Endodermal cell (in vitro differentiated cells): ENCODE measurements at regions not wholly inside any gene's neighbourhood (a gene's known extent, or its start where the extent isn't known, plus 50 kb on each side); places are given as distances from the start of the nearest gene placed in this dataset.
"Not testable (repeated sequence)": the region's sequence is repeated elsewhere in the genome, so short reads cannot be mapped to it uniquely, and the experiment has no call there.

ENCODE experiments used
- DNase-seq: peaks from one replicate; pipeline ENCODE4 v3.0.0-alpha.2; 2017
- H3K27ac ChIP-seq: 2 replicates; pipeline ENCODE4 v1.5.1; 2013; ENCODE audit warnings: mild to moderate bottlenecking, low read depth, low read length, moderate library complexity
- H3K27me3 ChIP-seq: 2 replicates; pipeline ENCODE4 v1.6.1; 2013; ENCODE audit warnings: mild to moderate bottlenecking, low read length, moderate library complexity; ENCODE audit not compliant: insufficient read depth, control insufficient read depth, poor library complexity, severe bottlenecking
- H3K36me3 ChIP-seq: 2 replicates; pipeline ENCODE4 v1.7.0; 2013; ENCODE audit warnings: mild to moderate bottlenecking, low read length, moderate library complexity; ENCODE audit not compliant: control insufficient read depth, insufficient read depth
- H3K4me1 ChIP-seq: one replicate; pipeline ENCODE4 v1.7.0; 2013; ENCODE audit warnings: low read length; ENCODE audit not compliant: control insufficient read depth, insufficient read depth
- H3K4me3 ChIP-seq: 2 replicates; pipeline ENCODE4 v1.5.1; 2013; ENCODE audit warnings: mild to moderate bottlenecking, low read length, moderate library complexity
- H3K9ac ChIP-seq: 2 replicates; pipeline ENCODE4 v1.6.1; 2013; ENCODE audit warnings: mild to moderate bottlenecking, low read length, moderate library complexity; ENCODE audit not compliant: poor library complexity, severe bottlenecking; ENCODE audit errors: extremely low read depth
- H3K9me3 ChIP-seq: 2 replicates; pipeline ENCODE4 v1.6.1; 2013; ENCODE audit warnings: mild to moderate bottlenecking, low read length, moderate library complexity; ENCODE audit not compliant: control insufficient read depth
- H3K27ac Mint-ChIP-seq: 2 replicates; pipeline ENCODE4 v1.8.0; 2020; ENCODE audit warnings: mixed read lengths
- H3K27me3 Mint-ChIP-seq: 2 replicates; pipeline ENCODE4 v1.8.0; 2021; ENCODE audit warnings: mild to moderate bottlenecking, mixed read lengths; ENCODE audit not compliant: insufficient read depth
- H3K36me3 Mint-ChIP-seq: 2 replicates; pipeline ENCODE4 v1.8.0; 2020; ENCODE audit warnings: low read depth, mixed read lengths
- H3K4me1 Mint-ChIP-seq: 2 replicates; pipeline ENCODE4 v1.8.0; 2020; ENCODE audit warnings: mixed read lengths
- H3K4me3 Mint-ChIP-seq: 2 replicates; pipeline ENCODE4 v1.8.0; 2020; ENCODE audit warnings: mild to moderate bottlenecking, moderate library complexity, mixed read lengths
- H3K9me3 Mint-ChIP-seq: 2 replicates; pipeline ENCODE4 v1.8.0; 2020; ENCODE audit warnings: mild to moderate bottlenecking, mixed read lengths
- WGBS, 2 experiments: methylation state at CpG; one replicate each; pipeline versions ENCODE4 v1.1.5 to v1.1.7; 2013; ENCODE audit warnings: missing lambda C conversion rate in 2 of 2, mixed read lengths in 1 of 2; ENCODE audit not compliant: insufficient coverage in 1 of 2, insufficient read length in 1 of 2; 5-methylcytosine and 5-hydroxymethylcytosine counted together
- TF ChIP-seq, protein P1 (sequence below): fragments of 200-600 bp; sonication (generic); conservative IDR thresholded peaks from 2 replicates; pipeline ENCODE4 v1.5.0; 2021; ENCODE audit warnings: antibody characterized with exemption, mild to moderate bottlenecking

DNA sequence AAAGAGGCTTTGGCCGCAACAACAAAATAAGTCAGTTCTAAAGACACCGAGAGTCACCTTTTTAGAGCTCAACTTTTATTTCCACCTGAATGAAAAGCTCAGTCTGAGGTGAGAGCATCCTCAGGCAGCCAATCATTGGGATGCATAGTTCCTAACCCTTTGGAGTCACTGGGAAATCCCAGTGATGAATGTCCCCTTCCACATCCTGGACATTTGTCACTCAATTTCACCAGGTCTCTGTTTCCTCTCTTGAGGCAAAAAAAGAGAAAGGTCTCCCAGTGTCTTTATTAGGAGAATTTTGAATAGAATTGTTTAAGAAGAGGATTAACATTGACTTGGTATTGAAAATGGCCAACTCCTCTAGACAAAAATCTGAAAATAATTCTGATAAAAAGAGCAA, 137.5 kb upstream of the SPRED1 start:
- Mint-ChIP-seq H3K4me1 (peaks cover 17% of the 10 kb centered on the region), H3K27ac (no peak overlapping the region), H3K4me3 (no peak overlapping the region), H3K36me3 (no peaks in the 10 kb centered on the region), H3K27me3 (no peaks in the 10 kb centered on the region), H3K9me3 (peaks cover under 1% of the 10 kb centered on the region)
- H3K27me3 ChIP-seq = no peaks in the 10 kb centered on the region
- H3K4me1 ChIP-seq = peaks cover 2% of the 10 kb centered on the region
- H3K4me3 ChIP-seq = no peak overlapping the region
- no peak overlapping the region for H3K9ac ChIP-seq
- no peak overlapping the region for H3K27ac ChIP-seq
- peaks cover 9% of the 10 kb centered on the region for H3K9me3 ChIP-seq
- WGBS, 2 experiments = 97 to 100% methylated on average over 2 of the region's 2 CpGs
- TF ChIP-seq, protein P1, sequence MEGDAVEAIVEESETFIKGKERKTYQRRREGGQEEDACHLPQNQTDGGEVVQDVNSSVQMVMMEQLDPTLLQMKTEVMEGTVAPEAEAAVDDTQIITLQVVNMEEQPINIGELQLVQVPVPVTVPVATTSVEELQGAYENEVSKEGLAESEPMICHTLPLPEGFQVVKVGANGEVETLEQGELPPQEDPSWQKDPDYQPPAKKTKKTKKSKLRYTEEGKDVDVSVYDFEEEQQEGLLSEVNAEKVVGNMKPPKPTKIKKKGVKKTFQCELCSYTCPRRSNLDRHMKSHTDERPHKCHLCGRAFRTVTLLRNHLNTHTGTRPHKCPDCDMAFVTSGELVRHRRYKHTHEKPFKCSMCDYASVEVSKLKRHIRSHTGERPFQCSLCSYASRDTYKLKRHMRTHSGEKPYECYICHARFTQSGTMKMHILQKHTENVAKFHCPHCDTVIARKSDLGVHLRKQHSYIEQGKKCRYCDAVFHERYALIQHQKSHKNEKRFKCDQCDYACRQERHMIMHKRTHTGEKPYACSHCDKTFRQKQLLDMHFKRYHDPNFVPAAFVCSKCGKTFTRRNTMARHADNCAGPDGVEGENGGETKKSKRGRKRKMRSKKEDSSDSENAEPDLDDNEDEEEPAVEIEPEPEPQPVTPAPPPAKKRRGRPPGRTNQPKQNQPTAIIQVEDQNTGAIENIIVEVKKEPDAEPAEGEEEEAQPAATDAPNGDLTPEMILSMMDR = no peak
- no peak for DNase-seq
- H3K36me3 ChIP-seq = no peaks in the 10 kb centered on the region

DNA sequence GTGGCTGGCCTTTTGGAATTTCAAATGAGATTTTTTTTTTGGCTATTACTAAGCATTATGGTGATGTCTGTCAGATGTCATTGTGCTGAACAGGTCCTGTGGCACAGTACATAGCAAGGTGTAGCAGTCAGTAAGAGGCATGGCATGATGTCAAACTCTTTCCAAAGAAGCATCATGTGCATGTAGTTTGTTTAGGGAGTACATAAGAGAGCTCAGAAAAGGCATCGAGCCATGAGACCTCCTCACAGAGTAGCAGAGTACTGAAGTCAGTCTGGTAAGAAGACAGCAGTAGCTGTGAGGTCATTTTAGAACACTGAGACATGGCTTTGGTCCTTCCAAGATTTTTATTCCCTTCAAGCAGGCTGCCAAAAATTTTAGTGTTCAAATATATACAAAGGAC, 134.9 kb upstream of the SPRED1 start:
- Histone ChIP-seq H3K9ac (no peak overlapping the region), H3K4me1 (peaks cover 2% of the 10 kb centered on the region), H3K4me3 (no peak overlapping the region), H3K27ac (no peak overlapping the region), H3K36me3 (no peaks in the 10 kb centered on the region), H3K9me3 (peaks cover 12% of the 10 kb centered on the region), H3K27me3 (no peaks in the 10 kb centered on the region)
- H3K9me3 Mint-ChIP-seq = peaks cover 15% of the 10 kb centered on the region
- TF ChIP-seq, protein P1 = no peak
- no peak overlapping the region for H3K4me3 Mint-ChIP-seq
- H3K27ac Mint-ChIP-seq = no peak overlapping the region
- no peaks in the 10 kb centered on the region for H3K36me3 Mint-ChIP-seq
- no peaks in the 10 kb centered on the region for H3K27me3 Mint-ChIP-seq
- H3K4me1 Mint-ChIP-seq = peaks cover 10% of the 10 kb centered on the region
- 96 to 100% methylated on average over 1 of the region's 1 CpG for WGBS, 2 experiments
- DNase-seq = no peak

DNA sequence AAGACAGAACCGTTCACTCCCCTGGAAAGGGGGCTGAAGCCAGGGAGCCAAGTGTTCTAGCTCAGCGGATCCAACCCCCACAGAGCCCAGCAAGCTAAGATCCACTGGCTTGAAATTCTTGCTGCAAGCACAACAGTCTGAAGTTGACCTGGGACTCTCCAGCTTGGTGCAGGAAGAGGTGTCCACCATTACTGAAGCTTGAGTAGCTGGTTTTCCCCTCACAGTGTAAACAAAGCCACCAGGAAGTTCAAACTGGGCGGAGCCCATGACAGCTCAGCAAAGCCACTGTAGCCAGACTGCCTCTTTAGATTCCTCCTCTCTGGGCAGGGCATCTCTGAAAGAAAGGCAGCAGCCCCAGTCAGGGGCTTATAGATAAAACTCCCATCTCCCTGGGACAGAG, 132.8 kb upstream of the SPRED1 start:
- 87 to 96% methylated on average over 3 of the region's 3 CpGs for WGBS, 2 experiments
- not testable (repeated sequence) for H3K36me3 ChIP-seq, H3K4me1 ChIP-seq, H3K36me3 Mint-ChIP-seq, DNase-seq, H3K27ac Mint-ChIP-seq, H3K27ac ChIP-seq, H3K27me3 ChIP-seq, H3K4me3 Mint-ChIP-seq, H3K4me3 ChIP-seq, H3K9ac ChIP-seq, H3K4me1 Mint-ChIP-seq, H3K27me3 Mint-ChIP-seq
- peaks cover 29% of the 10 kb centered on the region for H3K9me3 Mint-ChIP-seq
- H3K9me3 ChIP-seq = peaks cover 12% of the 10 kb centered on the region

DNA sequence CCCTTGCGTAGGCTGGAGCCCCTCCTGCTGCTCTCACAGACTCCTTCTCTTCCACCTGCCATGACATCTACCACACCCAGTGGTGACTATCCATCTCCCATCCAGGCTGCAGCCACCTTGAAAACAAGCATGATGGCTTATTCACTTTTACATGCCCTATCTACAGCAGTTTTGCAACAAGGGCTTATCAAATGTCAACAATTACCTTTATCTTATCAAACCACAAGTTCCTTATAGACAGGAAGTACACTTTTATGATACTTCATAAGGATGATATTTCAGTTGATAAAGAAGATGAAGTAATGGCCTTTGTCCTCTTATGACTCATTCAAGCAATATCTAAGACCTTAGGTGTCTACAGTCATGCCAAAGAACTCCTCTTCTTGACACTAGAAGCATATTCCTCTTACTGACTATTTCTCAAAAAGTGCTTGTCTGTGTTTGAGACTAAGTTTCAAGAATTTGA, 125.3 kb upstream of the SPRED1 start:
- Histone ChIP-seq H3K9ac (no peak overlapping the region), H3K27me3 (no peaks in the 10 kb centered on the region), H3K36me3 (no peaks in the 10 kb centered on the region), H3K27ac (no peak overlapping the region), H3K4me1 (peaks cover 9% of the 10 kb centered on the region), H3K4me3 (no peak overlapping the region), H3K9me3 (no peaks in the 10 kb centered on the region)
- Mint-ChIP-seq H3K4me3 (no peak overlapping the region), H3K27me3 (peaks cover 11% of the 10 kb centered on the region), H3K36me3 (no peaks in the 10 kb centered on the region), H3K4me1 (peaks cover 24% of the 10 kb centered on the region), H3K27ac (no peak overlapping the region), H3K9me3 (peaks cover 17% of the 10 kb centered on the region)
- no peak for DNase-seq
- TF ChIP-seq, protein P1 = no peak
- 50 to 89% methylated on average over 1 of the region's 1 CpG for WGBS, 2 experiments
